G401 (cell line): ENCODE measurements at regions not wholly inside any gene's neighbourhood (a gene's known extent, or its start where the extent isn't known, plus 50 kb on each side); places are given as distances from the start of the nearest gene placed in this dataset.

Experiments
- DNase-seq: peaks from one replicate; pipeline ENCODE4 v3.0.0-alpha.2; 2015; ENCODE audit warnings: low spot score
- in situ Hi-C: cut with HindIII; loops from 2 replicates; pipeline ENCODE4 v1.10.0; 2016; ENCODE audit warnings: low sequenced_read_pairs, mixed read lengths

DNA sequence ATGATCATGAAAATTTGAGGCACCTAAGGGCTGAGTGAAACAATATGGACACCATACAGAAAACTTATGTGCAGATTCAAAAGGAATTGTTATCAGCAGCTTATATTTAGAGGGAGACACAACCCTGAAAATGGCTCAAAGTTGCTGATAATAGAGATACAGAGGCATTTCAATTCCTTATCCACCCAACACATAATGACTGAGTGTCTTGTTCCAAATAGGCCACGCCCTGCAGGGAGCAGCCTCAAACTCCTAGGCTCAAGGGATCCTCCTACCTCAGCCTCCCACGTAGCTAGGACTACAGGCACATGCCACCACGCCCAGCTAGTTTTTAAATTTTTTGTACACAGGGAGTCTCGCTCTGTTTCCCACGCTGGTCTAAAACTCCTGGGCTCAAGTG lies 79.0 kb downstream of the LBH start:
- DNase-seq = no peak
- in situ Hi-C loops = no loop called here

DNA sequence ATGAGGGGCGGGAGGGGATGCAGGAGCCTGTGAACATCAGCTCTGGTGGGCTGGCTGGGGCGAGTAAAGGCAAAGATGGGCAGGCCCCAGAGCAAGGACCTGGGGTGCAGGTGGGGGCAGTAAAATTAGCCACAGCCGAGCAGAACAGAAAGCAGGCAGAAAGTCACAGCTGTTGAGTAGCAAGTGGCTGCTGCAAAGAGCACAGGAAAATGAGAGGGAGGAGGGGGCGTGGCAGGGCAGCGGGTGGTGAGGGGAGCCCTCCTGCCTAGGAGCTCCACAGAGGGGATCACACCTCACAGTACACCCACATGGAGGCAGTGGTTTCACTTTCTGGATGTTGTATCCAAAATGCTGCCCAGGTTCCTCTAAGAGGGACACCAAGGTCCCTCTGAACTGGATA lies 79.6 kb downstream of the LBH start:
- DNase-seq = no peak
- in situ Hi-C loops = no loop called here

DNA sequence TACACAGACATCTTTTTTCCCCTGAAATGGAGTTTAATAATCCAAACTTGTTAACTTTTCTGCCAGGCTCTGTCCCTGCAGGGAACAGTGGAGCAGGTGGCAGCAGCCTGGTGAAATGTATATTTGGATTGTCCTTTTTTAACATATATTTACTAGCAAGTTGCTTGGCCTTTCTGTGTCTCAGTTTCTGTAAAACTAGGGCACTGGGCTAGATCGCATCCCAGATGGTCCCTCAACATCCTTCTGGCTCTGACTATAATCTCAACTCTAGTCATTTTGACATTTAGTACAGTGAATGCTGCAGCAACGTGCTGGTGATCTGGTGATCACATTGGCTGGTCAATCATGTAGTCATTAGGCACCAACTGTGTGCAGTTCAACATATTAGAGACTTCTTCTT lies 80.4 kb downstream of the LBH start:
- in situ Hi-C loops = no loop called here
- no peak for DNase-seq

DNA sequence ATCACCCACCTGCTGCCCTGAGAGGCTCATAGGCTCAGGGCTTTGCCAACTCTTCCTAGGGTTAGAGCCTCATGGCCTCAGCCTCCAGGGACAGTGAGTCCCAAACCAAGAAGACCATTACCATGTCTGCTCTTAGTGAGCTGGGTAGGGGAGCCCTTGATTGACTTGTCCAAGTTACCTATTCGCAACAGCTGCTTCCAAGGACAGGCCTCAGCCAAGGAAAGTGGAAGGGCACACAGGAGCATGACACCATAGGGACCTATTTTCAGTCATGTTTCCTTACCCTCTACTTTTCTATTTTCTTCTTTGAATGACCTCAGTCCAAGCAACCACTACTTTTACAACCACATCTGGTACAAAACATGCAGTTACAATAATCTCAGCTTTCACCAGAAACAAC lies 81.6 kb downstream of the LBH start:
- DNase-seq = no peak
- in situ Hi-C loops = no loop called here

DNA sequence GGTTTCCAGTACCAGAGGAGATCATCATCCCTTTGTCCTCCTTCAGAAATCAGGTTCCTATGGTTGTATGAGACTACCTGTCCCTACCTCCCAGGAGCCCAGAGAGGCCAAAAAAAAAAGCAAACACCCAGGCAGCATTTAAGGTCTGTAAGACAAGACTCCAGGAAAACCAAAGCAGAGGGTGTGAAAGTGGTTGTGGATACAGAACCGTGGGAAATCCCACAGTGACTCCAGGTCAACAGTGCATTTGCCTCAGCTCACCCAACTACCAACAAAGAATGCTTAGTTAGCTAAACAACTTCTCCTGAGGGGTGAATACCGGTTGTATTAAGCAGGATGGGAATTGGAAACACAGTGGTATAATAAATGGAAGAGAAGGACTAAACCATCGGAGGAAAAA lies 83.6 kb downstream of the LBH start:
- no peak for DNase-seq
- in situ Hi-C loops = no loop called here

DNA sequence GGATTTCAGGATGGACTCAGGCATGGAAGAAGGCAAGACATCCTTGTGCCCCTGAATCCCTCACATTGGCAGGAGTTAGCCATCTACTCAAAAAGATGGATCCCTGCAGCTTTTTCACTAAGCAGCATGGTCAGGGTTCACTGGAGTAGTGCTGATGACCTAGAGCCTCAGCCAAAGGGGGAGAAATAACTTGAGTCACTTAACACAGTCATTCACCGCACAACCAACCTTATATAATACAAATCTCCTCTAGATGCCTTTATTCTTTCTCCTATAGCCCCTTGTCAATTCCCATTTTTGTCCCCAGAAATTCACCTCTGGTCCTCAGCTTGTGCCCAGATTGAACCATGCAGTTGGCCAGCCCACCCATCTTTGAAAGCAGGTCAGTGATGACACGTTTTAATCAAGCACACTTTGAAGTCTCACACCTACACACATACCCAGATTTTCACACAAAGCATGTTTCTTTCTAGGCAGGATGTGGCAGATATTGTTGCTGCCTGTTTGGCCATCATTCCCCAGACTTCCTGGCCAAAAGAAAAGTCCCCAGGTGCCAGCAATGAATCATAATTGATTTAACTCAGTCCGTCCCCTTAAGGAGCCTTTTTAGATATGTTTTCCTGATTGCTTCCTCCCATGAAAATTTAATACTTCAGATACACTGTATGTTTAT lies 84.2 kb downstream of the LBH start:
- in situ Hi-C loops = no loop called here
- DNase-seq = no peak

DNA sequence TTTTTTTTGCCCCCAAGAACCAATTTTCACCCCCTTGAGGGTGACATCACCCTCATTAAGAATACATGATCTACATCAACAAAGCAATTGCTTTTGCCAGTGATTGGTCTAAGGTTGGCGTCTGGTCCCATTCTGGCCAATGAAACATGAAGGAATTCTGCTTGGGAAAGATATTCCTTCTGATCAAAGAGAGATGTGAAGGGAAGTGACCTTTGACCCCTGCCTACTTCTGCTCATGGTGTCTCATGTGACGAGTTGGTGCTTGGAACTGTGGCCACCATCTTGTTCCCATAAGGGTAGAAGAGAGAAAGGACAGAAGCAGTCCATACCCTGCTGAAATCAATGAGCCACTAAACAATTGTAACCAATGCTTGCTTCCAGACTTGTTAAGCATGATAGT lies 85.1 kb downstream of the LBH start:
- in situ Hi-C loops = no loop called here

DNA sequence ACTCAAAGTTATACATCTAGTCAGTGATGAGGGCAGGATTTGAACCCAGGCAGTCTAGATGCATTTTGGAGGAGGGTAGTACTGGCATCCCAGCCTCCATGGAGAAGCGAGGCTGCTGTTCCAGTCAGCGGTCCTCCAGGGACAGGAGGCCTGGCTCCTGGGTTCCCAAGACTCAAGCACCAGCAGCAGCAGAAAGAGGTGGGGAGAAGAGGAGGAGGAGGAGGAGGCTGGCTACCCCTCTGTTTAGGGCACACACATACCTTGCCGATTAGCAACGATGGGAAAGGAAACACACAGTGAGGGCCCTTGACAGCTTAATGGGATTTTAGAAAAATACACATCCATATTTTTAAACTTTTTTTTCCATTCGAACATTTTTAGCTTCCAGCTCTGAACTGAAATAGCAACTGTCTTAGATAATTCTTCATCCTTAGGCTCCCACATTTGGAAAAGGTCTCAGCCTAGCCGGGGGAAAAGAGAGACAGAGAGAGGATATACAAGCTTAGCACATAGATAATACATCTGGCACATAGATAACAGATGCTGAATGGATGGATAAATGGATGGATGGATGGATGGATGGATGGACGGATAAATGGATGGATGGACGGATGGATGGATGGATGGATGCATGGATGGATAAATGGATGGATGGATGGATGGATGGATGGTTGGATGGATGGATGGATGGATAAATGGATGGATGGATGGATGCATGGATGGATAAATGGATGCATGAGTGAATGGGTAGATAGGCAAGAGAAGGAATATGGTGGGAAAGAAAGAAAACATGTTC lies 87.9 kb downstream of the LBH start:
- DNase-seq = no peak
- in situ Hi-C loops = no loop called here

More for the DNA sequence above, 85.1 kb downstream of the LBH start:
- no peak for DNase-seq

DNA sequence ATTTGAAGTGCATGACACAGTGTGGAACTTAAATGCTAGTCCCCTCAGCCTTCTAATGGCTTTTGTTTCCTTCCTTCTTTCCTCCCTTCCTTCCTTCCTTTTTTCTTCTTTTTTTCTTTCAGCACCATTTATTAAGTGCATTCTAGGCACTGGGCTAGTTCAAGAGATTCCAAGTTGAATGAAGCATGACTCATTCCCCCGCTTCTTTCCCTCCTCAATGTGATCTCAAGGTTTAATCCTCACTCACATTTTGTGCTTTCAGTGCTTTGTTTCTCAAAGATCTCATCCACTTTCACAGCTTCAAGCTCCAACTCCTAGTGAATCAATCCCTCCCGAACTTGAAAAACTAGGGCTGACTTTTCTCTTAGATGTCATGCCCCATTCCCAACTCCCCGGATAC lies 90.1 kb downstream of the LBH start:
- DNase-seq = no peak
- in situ Hi-C loops = no loop called here

DNA sequence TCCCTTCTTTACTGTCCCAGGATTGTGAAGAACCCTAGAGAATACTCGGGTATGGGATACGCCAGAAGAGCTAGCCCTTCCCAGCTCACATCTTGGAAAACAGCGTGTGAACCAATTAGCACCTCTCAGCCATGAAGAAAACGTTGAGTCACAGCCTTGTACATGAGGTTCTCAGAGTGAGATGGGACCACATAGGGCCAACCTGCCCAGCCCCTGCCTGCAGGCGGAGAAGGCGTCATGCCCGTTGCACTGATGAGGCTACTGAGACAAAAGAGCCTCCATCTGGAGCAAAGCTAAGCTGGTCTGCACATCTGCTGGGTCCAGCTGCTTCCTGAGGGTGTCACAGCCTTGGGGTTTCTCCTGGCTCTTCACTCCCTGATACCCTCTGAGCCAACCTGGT lies 92.2 kb downstream of the LBH start:
- in situ Hi-C loops = no loop called here
- no peak for DNase-seq

DNA sequence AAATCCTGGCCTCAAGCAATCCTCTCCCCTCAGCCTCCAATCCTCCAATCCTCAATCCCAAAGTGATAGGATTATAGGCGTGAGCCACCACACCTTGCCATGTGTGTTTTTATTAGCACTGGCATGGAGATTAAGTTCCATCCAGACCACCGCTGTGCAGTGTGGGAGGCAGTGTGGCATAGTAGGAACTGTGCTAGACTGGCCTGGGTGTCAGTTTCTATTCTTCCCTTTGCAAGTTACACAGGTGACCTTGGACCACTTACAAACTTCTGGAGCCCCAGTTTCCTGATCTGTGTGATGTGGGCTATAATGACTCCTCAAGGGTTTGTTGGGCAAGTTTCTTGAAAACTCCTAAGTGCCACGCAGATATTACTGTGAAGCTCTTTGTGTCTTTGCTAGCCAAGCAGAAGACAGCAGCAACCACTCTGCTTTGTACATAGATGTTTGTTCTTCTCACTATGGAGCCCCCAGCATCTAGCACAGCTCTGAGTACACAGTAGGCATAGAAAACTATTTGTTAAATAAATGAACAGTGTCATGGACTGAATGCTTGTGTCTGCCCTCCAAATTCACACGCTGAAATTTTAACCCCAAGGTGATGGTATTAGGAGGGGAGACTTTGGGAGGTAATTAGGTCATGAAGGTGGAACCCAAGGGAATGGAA lies 93.0 kb downstream of the LBH start:
- in situ Hi-C loops = no loop called here
- DNase-seq = no peak

DNA sequence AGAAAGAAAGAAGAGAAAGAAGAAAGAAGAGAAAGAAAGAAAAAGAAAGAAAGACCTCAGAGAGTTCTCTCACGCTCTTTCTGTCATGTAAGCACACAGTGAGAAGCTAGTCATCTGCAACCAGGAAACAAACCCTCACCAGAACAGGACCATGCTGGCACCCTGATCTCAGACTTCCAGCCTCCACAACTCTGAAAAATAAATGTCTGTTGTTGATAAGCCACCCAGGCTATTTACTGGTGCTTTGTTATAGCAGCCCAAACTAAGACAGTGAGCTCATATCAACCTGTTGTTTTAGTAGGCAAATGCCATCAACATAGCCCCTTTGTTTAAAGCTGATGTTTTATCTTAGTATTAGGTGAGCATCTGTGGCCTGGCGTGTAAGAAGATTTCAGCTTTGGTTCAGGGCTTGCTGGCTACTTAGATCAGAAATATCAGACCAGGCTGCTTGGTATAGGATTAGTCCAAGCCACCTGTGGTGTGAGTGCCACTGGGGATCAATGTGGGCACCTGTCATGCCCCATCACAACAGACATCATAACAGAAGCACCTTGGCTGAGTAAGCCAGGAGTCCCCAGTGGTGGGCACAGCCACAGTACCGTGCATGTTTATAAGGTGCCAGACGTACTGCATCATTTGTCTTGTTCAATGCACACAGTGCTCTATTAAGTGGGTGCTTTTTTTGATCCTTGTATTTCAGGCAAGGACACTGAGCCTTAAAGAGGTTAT lies 94.4 kb downstream of the LBH start:
- no peak for DNase-seq
- in situ Hi-C loops = no loop called here

DNA sequence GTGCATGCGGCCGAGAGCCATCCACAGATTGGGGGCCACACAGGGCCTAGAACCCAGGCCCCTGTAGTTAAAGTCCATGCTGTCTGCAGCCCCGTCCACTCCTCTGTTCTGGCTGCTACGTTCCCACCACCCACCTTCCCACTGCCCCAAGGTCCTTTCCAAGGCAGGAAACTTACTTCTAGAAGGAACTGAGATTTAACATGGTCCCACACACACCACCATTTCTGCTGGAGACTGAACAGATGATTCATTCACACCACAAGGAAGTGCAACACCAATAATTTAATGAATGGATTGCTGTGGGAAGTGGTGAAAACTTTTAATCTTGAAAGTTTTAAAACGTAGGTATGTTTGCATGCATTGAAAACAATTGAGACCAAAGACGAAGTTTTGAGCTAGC lies 95.2 kb downstream of the LBH start:
- in situ Hi-C loops = no loop called here
- no peak for DNase-seq

DNA sequence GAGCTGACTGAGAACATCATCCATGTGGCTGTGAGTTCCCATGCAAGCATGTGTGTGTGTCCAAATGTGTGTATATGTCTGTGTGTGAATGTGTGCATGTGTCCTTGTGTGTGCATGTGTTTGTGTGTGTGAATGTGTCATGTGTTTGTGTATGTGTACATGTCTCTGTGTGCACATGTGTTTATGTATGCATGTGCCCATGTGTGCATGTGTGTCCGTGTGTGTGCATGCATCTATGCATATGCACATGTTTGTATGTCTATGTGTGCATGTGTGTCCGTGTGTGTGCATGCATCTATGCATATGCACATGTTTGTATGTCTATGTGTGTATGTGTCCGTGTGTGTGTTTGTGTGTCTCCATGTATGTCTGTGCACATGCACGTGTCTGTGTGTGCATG lies 99.7 kb downstream of the LBH start:
- in situ Hi-C loops = no loop called here
- DNase-seq = no peak

DNA sequence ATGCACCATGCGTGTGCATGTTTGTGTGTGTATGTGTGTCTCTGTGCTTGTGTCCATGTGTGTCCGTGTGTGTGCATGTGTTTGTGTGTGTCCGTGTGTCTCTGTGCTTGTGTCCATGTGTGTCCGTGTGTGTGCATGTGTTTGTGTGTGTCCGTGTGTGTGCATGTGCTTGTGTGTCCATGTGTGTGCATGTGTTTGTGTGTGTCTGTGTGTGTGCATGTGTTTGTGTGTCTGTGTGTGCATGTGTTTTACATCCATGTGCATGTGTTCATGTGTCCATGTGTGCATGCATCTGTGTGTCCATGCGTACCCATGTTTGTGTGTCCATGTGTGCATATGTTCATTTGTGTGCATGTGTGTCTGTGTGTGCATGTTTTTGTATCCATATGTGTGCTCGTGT lies 100.5 kb downstream of the LBH start:
- in situ Hi-C loops = no loop called here
- no peak for DNase-seq

DNA sequence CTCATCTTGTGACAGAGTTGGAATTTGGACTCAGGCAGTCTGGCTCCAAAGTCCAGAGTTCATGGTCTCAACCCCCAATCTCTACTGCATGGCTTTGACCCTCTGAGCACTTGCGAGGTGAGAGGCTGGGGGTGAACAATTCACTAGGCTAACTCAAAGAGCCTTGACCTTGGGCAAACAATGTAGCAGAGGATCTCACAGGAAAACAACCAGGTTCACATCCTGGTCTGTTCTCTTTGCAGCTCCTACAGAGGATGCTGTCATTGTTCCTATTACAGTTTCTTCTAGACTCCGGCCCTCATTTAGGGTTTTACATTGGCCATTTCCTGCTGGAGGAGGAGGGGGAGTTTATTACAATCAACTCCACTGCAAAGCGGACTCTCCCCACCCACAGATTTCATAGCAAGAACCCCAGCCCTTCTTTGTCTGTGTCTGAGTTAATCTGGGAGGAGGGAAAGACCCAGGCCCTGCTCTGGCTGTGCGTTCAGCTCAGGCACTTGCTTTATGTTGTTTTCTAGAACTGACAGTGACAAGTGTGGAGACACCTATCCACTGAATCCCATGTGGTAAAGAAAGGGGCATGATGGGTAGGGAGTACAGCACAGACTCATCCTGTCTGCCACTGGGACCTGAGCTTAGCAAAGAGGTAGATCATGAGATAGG lies 101.6 kb downstream of the LBH start:
- in situ Hi-C loops = no loop called here
- no peak for DNase-seq

DNA sequence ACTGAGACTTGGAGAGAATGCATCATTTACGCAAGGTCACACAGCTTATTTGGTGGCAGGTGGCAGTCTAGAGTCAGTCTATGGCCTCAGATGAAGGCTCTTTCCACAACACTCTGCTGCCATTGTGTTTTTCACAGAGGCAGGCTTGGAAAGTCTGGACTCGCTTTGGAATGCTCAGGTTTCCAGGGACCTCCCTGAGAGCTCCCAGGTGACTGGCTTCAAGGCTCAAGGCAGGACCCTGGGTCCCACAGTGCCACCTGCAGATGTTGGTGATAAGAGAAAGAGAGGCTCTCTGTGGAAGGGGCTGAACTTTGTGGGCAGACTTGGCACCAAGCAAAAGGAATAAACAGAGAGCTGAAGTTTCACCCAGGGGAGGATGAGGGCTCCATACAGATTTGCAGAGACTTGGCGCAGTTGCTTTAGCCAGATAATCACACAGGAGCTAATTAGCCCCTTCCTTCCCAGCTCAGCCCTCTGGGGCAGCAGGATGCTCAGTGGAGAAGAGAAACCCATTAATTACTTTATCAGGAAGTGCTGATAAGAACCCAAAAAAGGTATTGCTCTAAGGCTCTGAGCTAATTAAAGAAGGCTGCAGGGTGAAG lies 103.5 kb downstream of the LBH start:
- in situ Hi-C loops = no loop called here
- DNase-seq = no peak

DNA sequence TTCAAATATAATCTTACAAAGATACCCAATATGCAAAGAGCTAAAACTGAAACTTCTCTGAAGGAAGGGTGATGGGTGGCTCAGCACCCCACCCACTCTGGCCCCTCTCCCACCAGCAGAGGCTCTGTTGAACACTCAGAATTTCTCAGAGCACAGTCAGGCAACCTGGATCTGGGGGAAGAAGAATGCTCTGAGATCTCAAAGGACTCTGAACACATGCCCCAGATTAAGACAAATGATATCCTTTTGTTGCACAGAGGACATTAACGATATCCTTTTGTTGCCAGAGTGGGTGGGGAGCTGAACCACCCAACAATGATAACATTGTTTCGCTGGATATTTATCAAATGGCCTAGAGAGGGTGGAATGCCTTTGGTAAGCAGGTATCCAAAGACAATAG lies 104.8 kb downstream of the LBH start:
- in situ Hi-C loops = no loop called here
- no peak for DNase-seq
